GM12891 (cell line): ENCODE measurements at regions not wholly inside any gene's neighbourhood (a gene's known extent, or its start where the extent isn't known, plus 50 kb on each side); places are given as distances from the start of the nearest gene placed in this dataset.
"Not testable (repeated sequence)": the region's sequence is repeated elsewhere in the genome, so short reads cannot be mapped to it uniquely, and the experiment has no call there.

Source experiments
- PAX5 ChIP-seq: IDR thresholded peaks from 2 replicates; pipeline ENCODE4 v1.6.1; 2011; ENCODE audit warnings: low read length, moderate library complexity, mild to moderate bottlenecking; ENCODE audit not compliant: insufficient read depth, severe bottlenecking
- POLR2A ChIP-seq: IDR thresholded peaks from 2 replicates; pipeline ENCODE4 v1.6.1; 2011; ENCODE audit warnings: low read depth, low read length, control low read depth
- POLR2AphosphoS5 ChIP-seq: IDR thresholded peaks from 2 replicates; pipeline ENCODE4 v1.6.1; 2011; ENCODE audit warnings: low read depth, low read length, control low read depth
- SPI1 ChIP-seq: IDR thresholded peaks from 2 replicates; pipeline ENCODE4 v1.6.1; 2011; ENCODE audit warnings: low read depth, low read length, control low read depth
- TAF1 ChIP-seq: IDR thresholded peaks from 2 replicates; pipeline ENCODE4 v1.6.1; 2011; ENCODE audit warnings: low read depth, low read length, control low read depth

DNA sequence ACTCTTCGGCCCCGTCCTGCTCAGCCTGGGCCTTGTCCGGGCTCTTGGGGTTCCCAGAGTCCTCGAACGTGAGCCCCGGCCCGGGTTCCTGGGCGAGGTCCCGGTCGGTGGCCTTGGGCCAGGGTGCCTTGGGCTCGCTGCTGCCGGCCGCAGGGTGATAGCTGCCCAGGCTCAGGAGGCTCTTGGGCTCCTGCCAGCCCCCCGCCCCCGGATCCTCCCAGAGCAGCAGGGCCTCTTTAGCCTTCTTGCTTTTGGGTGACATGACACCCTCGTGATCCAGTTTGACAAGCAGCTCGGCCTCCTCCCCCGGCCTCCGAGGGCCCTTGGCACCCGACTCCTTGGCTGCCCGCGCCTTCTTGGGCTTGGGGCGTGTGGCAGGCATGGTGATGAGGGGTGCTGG, 425.7 kb upstream of the ZNF722 start:
- TF ChIP-seq POLR2A, SPI1, POLR2AphosphoS5, TAF1, PAX5: not testable (repeated sequence)
